ENCODE measurements at regions not wholly inside any gene's neighbourhood (a gene's known extent, or its start where the extent isn't known, plus 50 kb on each side); places are given as distances from the start of the nearest gene placed in this dataset.

DNA sequence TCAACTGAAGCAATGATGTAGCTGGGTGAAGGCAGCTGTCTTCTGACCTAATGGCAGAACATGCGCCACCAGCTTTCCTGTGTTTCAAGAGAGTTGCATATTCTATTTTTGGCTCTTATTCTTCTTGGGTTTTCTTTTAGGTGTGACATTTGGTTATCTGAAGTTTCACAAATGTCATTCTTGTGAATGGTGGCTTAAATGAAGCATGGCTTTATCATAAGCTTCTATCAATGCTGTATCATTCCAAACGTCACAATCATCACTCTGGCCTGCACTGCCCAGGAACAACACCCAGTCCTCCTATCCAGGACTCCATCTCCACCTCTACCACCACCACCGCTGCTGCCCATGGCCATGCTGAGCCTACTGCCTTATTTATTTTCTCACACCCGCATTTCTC is 69.7 kb upstream of the WWC2 start:
- ChIA-PET CTCF (interaction anchor here (1.5 kb wide), 1 partner anchor 90 kb away, joined by 7 read pairs; no protein-coding TSS in a partner anchor), POLR2A (no interaction called here)
- intact Hi-C loops (cut with micrococcal nuclease), result no loop called here
- Histone ChIP-seq H3K4me1 (ENCODE audit: control insufficient read depth, extremely low read depth, insufficient read depth, low read length) (no peaks in the 10 kb centered on the region), H3K36me3 (ENCODE audit: control insufficient read depth in 2 of 2, extremely low read depth in 1 of 2, insufficient read depth in 2 of 2, low read length in 2 of 2) (no peaks in the 10 kb centered on the region), H4K20me1 (replicated peaks; ENCODE audit: control insufficient read depth, extremely low read depth, insufficient read depth, low read length) (no peaks in the 10 kb centered on the region), H3K9ac (replicated peaks; ENCODE audit: extremely low read depth, insufficient read depth, low read length) (no peak overlapping the region), H2AFZ (ENCODE audit: low read depth, low read length) (no peak overlapping the region), H3K9me1 (replicated peaks; ENCODE audit: control insufficient read depth, extremely low read depth, insufficient read depth, low read length) (no peaks in the 10 kb centered on the region), H3K9me3 (replicated peaks; ENCODE audit: control insufficient read depth, insufficient read depth, low read length) (no peaks in the 10 kb centered on the region), H3K4me2 (ENCODE audit: insufficient read depth, low read length) (no peak overlapping the region), H3K27me3 (ENCODE audit: control insufficient read depth in 2 of 2, insufficient read depth in 2 of 2, low read length in 2 of 2) (peaks cover 3 to 7% of the 10 kb centered on the region in 2 experiments), H3K27ac (ENCODE audit: insufficient read depth, low read depth, low read length) (no peak overlapping the region), H3K4me3 (replicated peaks in 1 of 3; ENCODE audit: insufficient read depth in 1 of 3, low read depth in 1 of 3, low read length in 3 of 3) (no peak overlapping the region), H3K79me2 (ENCODE audit: control insufficient read depth, insufficient read depth, low read length) (no peaks in the 10 kb centered on the region)
- FAIRE-seq (no peak), DNase-seq (ENCODE audit: low read depth, low spot score) (no peak)
- dilution Hi-C loops (cut with MboI; ENCODE audit: extremely low pct_ligation_motif_present, low sequenced_read_pairs), result no loop called here
- no peak for TF ChIP-seq POLR2AphosphoS5 (IDR thresholded peaks at IDR 0.05; ENCODE audit: insufficient read depth, low read depth, low read length)
- TF ChIP-seq, protein P1, sequence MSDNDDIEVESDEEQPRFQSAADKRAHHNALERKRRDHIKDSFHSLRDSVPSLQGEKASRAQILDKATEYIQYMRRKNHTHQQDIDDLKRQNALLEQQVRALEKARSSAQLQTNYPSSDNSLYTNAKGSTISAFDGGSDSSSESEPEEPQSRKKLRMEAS (IDR thresholded peaks at IDR 0.05; ENCODE audit: insufficient read depth, insufficient read length), result no peak
- TF ChIP-seq, protein P2, sequence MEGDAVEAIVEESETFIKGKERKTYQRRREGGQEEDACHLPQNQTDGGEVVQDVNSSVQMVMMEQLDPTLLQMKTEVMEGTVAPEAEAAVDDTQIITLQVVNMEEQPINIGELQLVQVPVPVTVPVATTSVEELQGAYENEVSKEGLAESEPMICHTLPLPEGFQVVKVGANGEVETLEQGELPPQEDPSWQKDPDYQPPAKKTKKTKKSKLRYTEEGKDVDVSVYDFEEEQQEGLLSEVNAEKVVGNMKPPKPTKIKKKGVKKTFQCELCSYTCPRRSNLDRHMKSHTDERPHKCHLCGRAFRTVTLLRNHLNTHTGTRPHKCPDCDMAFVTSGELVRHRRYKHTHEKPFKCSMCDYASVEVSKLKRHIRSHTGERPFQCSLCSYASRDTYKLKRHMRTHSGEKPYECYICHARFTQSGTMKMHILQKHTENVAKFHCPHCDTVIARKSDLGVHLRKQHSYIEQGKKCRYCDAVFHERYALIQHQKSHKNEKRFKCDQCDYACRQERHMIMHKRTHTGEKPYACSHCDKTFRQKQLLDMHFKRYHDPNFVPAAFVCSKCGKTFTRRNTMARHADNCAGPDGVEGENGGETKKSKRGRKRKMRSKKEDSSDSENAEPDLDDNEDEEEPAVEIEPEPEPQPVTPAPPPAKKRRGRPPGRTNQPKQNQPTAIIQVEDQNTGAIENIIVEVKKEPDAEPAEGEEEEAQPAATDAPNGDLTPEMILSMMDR (IDR thresholded peaks at IDR 0.05; ENCODE audit: extremely low read depth in 1 of 2, insufficient read depth in 1 of 2, low read depth in 1 of 2, low read length in 2 of 2), result no peak
- no peak for TF ChIP-seq MYC (IDR thresholded peaks at IDR 0.05; ENCODE audit: low read depth, low read length)
- no peak for TF ChIP-seq FOS (IDR thresholded peaks at IDR 0.05; ENCODE audit: borderline replicate concordance, insufficient read depth, low read length)
- TF ChIP-seq POLR2A (IDR thresholded peaks at IDR 0.05; ENCODE audit: low read depth, low read length), result no peak
- no peak for TF ChIP-seq EZH2 (IDR thresholded peaks at IDR 0.05; ENCODE audit: borderline replicate concordance, low read depth, low read length, severe bottlenecking)
- TF ChIP-seq JUN (IDR thresholded peaks at IDR 0.05; ENCODE audit: borderline replicate concordance, insufficient read depth, insufficient read length, low read depth), result no peak
- no TSS peak for BruUV-seq (replicated peaks)
